GM18873 (cell line): ENCODE measurements at regions not wholly inside any gene's neighbourhood (a gene's known extent, or its start where the extent isn't known, plus 50 kb on each side); places are given as distances from the start of the nearest gene placed in this dataset.
"Not testable (repeated sequence)": the region's sequence is repeated elsewhere in the genome, so short reads cannot be mapped to it uniquely, and the experiment has no call there.

ENCODE experiments used
- ATAC-seq: cut with Tn5 transposase; IDR thresholded peaks from one replicate; pipeline ENCODE4 v1.9.1; 2021; ENCODE audit warnings: mild to moderate bottlenecking, moderate library complexity, moderate number of reproducible peaks; ENCODE audit not compliant: unreplicated experiment, low FRiP score

DNA sequence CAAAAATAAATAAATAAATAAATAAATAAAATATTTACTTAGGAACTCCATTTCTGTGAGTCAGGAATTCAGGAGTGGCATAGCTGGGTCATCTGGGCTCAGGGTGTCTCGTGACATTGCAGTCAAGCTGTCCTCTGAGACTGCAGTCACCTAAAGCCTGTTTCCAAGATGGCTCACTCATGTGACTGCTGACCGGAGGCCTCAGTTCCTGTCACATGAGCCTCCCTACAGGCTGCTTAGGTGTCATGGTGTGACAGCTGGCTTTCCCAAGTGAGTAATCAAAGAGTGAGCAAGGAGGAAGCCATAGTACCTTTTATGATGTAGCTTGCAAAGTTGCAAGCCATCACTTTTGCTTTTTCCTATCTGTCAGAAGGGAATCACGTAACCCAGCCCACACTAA, 128.6 kb upstream of the KCTD7 start:
- ATAC-seq = no peak

DNA sequence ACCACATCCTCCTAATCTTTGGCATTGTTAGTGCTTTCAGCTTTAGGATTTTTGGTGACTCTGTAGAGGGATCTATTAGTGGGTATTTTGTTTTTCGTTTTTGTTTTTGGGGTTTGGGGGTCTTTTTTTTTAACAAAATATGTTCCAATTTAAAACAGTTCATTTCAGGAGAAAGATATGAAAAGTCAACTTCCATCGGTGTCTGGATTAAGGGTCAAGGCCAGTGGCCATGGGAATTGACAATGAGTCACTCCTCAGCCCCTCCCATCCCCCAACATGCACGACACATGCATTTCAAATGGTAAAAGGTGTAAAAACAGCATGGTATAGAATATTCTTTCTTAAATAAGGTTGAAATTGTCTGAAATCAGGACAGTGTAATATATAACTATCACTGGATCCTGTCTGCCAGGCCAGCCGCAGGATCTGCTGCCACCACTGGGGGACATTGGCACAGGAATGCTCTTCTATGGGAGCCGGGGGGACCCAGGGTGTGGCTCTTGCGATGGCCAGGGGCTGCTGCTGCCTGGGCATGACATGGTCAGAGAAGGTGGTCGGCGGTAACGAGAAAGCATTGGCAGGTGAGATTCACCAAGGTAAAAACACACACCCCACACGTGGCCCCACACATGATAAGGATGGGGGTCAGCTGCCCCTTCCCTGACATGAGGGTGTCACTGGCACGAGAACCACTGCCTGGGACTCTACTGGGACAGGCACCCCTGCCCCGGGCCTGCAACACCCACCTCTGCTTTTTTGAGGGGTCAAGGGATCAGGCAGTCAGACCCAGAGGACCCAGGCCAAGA, 126.2 kb upstream of the KCTD7 start:
- no peak for ATAC-seq

DNA sequence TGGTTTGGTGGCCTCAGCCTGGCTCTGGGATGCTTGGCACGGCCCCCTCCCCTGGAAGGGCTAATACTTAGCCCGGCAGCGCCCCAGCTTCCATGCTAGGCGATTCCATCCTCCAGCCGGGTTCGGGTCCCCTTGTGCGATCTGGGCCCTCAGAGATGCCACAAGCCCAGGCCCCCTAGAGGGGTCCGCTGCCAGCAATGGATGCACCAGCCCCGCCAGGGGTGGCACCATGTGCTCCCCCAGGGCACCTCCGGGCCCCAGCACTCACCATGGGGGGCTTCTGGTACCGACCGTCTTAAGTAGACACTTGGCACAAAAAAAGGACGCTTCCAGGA, 125.7 kb upstream of the KCTD7 start:
- ATAC-seq = no peak

- no peak for ATAC-seq
Measured at GRCh38 chr7:66503551-66504031, 125.1 kb upstream of the KCTD7 start.

DNA sequence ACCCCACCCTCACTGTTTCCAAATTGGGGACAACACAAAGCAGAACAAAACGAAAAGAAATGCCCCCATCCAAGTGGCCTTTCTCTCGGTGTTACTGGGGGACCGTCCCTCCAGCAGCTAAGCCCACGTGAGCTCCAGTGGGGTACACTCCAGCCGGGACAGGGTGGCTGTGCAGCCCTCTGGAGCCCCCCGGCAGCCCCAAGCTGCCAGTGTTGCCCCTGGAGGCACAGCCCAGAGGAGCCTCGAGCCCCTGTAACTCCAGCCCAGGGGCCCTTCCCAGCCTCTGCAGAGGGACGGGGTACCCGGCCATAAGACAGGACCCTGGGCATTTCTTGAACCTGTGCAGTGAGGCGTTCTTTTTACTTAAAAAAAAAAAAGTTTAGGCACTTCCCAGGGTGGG, 124.5 kb upstream of the KCTD7 start:
- no peak for ATAC-seq

DNA sequence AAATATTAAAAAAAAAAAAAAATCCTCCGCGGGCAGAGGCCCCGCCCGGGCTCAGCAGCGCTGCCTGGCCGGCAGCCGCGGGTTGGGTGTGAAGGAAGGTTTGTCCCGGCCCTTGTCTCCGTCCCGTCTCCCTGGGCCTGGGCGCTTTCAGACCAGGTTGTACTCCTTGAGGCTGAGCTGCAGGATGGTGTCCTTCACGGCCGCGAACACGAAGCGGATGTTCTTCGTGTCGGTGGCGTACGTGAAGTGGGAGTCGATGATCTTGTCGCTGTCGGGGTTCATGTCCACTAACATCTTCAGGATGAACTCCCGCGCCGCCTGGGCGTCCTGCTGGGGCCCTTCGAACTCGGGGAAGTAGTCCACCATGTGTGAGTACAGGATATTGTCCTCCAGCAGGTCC, 123.7 kb upstream of the KCTD7 start:
- ATAC-seq = no peak

DNA sequence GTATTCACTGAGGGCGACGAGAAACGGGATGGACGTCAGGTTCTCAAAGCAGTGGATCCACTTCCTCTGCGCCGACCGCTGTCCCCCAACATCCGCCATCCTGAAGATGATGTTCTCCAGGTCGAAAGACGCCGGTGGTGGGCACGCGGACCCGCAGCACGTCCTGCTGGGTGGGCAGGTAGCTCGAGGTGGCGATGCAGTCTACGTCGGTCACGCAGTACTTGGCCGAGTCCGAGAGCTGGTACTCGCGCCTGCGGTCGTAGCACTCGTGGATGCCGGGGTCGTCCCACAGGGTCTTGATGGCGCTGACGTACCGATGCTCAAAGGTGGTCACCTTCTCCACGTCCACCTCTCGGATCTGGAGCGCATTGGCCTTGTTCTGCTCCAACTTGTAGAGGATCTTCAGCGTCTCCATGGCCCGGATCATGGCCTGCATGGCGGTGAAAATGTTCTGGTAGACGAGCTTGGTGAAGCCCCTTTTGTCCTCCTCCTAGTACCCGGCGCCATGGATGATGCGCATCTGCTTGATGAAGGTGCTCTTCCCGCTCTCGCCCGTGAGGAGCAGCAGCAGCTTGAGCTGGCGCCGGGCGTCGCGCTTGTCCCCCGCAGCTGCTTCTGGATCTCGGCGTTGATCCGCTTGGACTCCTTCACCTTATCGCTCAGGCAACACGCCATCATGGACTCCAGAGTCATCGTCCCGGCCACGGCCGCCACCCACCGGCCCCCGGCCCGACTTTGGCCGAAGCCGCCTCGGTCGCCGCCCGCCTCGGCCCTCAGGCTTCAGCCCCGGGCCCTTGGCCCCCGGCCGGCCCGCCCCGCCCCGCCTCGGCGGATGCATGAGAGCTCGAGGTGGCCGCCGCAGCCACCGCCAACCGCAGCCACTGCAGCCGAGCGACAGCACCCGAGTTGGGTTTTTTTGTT, 122.9 kb upstream of the KCTD7 start:
- no peak for ATAC-seq

DNA sequence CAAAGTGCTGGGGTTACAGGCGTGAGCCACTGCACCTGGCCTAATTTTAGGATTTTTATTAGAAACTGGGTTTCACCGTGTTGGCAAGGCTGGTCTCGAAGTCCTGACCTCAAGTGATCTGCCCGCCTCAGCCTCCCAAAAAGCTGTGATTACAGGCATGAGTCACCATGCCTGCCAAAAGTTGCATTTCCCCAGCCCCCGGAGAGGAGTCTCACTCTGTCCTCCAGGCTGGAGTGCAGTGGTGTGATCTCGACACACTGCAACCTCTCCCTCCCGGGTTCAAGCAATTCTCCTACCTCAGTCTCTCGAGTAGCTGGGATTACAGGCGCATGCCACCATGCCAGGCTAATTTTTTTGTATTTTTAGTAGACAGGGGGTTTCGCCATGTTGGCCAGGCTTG, 122.0 kb upstream of the KCTD7 start:
- not testable (repeated sequence) for ATAC-seq

- ATAC-seq = no peak
Measured at GRCh38 chr7:66507764-66508296, 120.9 kb upstream of the KCTD7 start.

- no peak for ATAC-seq
Measured at GRCh38 chr7:66508431-66508830, 120.2 kb upstream of the KCTD7 start.

GRCh38 chr7:66514050-66514449, 114.6 kb upstream of the KCTD7 start:
- ATAC-seq = no peak

DNA sequence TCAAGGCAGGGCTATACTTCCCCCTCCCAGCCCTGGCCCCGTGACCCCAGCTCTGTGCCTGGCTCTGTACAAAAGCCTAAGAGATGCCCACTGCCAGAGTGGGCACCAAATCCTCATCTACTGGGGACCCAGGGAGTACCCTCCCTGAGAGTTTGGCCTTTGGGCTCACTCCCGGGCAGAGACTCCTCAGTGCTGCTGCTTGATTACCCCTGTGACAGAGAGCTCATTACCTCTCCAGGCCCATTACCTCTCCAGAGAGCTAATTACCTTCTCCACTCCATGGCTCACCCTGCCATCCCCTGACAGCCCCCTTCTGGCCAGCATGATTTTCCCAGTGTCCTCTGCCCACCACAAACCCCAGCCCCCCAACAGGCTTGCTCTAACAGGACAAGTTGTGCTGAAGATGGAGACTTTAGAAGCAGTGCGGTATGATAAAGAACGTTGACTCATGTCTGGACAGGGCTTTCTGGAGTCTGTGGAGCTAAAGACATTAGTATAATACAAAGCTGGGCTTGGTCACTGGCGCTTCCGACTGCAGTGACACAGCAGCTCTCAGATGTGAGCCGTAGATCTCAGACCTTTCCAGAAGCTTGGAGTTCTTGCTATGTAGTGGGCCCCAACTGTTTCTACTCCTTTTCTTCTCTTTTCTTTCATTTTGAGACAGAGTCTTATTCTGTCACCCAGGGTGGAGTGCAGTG, 111.3 kb upstream of the KCTD7 start:
- ATAC-seq = no peak

DNA sequence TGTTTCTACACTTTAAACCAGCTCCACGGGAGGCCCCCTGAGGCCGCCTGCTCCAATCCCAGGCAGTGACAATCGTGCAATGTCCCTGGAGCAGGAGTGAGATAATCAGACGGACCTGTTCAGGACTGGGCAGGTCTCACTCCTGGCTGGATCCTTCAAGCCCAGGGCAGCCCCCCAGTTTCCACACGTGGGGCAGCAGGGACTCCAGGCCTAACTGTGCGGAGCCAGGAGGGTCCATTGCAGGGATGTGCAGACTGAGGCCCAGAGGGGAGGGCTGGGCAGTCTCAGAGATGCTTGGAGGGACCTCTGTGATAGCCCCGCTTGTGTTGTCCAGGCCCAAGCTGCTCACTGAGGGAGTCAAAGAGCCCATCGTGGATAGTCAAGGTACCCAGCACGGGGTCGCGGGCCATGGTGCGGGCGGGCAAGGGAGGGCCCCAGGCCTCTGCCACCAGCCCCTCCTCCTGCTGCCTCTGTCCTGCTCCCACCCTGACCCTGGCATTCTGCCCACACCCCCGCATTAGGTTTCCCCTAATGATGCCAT, 110.5 kb upstream of the KCTD7 start:
- no peak for ATAC-seq

DNA sequence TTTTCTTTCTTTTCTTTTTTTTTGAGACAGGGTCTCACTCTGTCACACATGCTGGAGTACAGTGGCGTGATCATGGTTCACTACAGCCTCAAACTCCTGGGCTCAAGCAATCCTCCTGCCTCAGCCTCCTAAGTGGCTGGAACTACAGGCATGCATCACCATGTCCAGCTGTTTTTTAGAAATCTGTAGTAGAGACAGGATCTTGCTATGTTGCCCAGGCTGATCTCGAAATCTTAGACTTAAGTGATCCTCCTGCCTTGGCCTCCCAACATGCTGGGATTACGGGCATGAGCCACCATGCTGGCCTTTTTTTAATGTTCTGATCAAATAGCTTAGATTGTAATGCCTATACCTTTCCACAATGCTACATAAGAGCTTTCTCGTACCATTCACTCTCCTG, 107.0 kb upstream of the KCTD7 start:
- no peak for ATAC-seq

GRCh38 chr7:66522518-66522917, 106.2 kb upstream of the KCTD7 start:
- ATAC-seq = no peak

DNA sequence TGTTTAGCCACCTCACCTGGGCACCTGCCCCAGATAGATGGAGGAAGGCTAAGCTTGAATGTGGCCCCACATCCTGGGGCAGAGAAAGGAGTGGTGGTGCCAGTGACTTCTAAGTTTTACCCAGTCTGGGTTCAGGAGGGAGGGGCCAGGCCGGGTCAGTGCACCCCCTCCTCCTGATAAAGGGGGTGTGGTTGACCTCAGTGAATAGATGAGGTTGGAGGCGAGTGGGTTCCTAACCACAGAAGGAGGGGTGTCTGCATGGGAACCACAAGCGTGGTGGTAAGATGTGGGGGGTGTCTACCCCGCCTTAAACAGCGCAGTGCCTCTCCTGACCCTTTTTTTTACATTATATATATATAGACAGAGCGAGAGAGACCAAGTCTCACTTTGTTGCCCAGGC, 105.3 kb upstream of the KCTD7 start:
- ATAC-seq = no peak

- no peak for ATAC-seq
Measured at GRCh38 chr7:66524738-66525137, 103.9 kb upstream of the KCTD7 start.

DNA sequence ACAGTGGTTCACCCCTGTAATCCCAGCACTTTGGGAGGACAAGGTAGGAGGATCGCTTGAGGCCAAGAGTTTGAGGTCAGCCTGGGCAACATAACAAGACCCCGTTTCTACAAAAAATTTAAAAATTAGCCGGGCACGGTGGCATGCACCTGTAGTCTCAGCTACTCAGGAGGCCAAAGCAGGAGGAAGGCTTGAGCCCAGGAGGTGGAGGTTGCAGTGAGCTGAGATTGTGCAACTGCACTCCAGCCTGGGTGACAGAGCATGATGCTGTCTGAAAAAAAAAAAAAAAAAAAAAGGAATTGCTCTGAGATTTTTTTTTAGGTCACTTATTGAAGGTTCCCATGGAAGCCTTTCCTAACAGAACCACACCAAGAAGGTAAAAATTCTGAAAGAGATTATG, 101.9 kb upstream of the KCTD7 start:
- not testable (repeated sequence) for ATAC-seq

DNA sequence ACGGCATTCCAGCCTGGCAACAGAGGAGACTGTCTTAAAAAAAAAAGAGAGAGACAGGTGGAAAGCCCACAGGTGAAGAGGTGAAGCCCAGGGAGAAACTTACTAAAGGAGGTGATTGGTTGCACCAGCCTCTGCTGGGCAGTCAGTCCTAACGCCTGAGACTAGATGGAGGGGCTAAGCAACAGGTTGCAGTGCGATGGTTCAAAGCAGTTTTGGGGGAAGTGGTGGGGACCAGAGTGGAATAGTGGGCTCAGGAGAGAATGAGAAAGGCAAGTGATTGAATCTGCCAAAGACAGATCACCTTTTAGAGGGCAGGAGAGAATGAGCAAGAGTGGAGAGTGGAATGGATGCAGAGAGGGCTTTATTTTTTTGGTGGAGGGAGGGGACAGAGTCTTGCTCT, 100.0 kb upstream of the KCTD7 start:
- ATAC-seq = no peak

DNA sequence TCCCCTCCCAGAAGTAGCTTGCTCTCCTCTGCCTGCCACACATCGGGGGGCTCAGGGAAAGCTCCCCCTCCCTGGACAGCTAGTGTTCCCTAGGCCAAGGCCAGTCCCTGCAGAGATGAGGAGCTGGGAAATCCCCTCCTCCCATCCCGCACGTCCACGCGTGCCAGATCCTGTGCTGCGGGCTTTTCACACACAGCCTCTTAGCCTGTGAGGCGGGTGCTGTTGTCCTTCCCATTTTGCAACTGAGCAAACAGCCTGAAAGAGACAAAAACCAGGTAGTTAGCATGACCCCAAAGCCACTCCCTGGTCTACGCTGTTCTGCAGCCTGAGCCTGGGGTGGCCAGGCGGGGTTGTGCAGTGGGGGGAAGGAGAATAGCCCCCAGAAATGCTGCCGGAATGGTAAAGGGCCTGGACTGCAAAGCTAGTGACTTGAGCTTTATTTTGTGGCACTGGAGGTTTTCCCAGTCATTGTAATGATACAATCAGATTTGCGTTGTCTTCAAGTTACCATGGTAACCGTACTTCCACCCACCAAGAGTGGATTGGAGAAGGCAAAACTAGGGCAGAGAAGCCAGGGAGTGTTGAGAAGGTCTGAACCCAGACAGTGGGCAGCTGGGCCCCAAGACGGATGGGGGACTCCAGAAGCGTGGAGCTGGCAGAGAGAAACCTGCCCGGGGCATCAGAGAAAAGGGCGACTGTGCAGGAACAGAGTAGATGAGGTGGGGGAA, 98.6 kb upstream of the KCTD7 start:
- no peak for ATAC-seq
